ENCODE measurements at regions not wholly inside any gene's neighbourhood (a gene's known extent, or its start where the extent isn't known, plus 50 kb on each side); places are given as distances from the start of the nearest gene placed in this dataset.

- DNase-seq (no peak), ATAC-seq (ENCODE audit: insufficient read depth, low FRiP score) (no peak)
- WGBS, 2 donors = 79 to 90% methylated on average over 4 of the region's 4 CpGs
- Histone ChIP-seq H3K36me3 (ENCODE audit: control insufficient read depth in 4 of 4, insufficient read depth in 4 of 4, low read length in 4 of 4) (no peaks in the 10 kb centered on the region), H3K9ac (ENCODE audit: insufficient read depth in 1 of 2, low read length in 2 of 2) (no peak overlapping the region), H3K27ac (ENCODE audit: low read depth in 1 of 2, low read length in 1 of 2) (no peak overlapping the region), H3K9me3 (ENCODE audit: control insufficient read depth in 4 of 4, insufficient read depth in 3 of 4, low read length in 3 of 4) (no peaks in the 10 kb centered on the region), H3K27me3 (ENCODE audit: control insufficient read depth in 3 of 3, insufficient read depth in 3 of 3, low read length in 2 of 3) (no peaks in the 10 kb centered on the region), H3K4me3 (no peak overlapping the region), H3K4me1 (ENCODE audit: control insufficient read depth in 5 of 5, insufficient read depth in 5 of 5, low read length in 5 of 5) (peaks cover 0 to 50% (median 0%) of the 10 kb centered on the region in 5 donors)
- TF ChIP-seq CTCF (IDR thresholded peaks at IDR 0.05; ENCODE audit: control extremely low read depth, extremely low read depth) = no peak
Measured at GRCh38 chr4:79176351-79176750, 149.5 kb downstream of the NAA11 start.

DNA sequence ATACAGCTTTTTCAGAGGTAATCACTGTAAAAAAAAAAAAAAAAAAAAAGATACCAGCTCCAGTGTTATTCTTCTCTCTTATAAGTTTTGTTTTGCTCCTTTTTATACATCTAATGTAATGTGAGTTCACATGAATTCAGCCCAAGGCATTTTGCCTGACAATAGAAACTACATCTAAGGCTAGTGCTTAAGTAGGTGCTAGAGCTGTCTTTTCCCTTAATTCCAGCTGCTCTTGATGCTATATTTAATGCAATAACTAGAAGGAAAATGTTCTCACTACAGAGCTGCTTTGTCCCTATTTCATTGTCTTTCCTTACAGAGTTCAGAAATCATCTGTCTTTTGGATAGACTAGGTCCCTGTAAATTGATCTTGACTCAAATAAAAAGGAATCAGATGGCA lies 150.1 kb downstream of the NAA11 start:
- Histone ChIP-seq H3K36me3 (ENCODE audit: control insufficient read depth in 4 of 4, insufficient read depth in 4 of 4, low read length in 4 of 4) (no peaks in the 10 kb centered on the region), H3K27ac (ENCODE audit: low read depth in 1 of 2, low read length in 1 of 2) (no peak overlapping the region), H3K27me3 (ENCODE audit: control insufficient read depth in 3 of 3, insufficient read depth in 3 of 3, low read length in 2 of 3) (no peaks in the 10 kb centered on the region), H3K4me1 (ENCODE audit: control insufficient read depth in 5 of 5, insufficient read depth in 5 of 5, low read length in 5 of 5) (peaks cover 0 to 53% (median 0%) of the 10 kb centered on the region in 5 donors), H3K9ac (ENCODE audit: insufficient read depth in 1 of 2, low read length in 2 of 2) (no peak overlapping the region), H3K4me3 (no peak overlapping the region), H3K9me3 (ENCODE audit: control insufficient read depth in 4 of 4, insufficient read depth in 3 of 4, low read length in 3 of 4) (no peaks in the 10 kb centered on the region)
- DNase-seq (peak in 2 of 3 donors; percentile 65 to 81), ATAC-seq (ENCODE audit: insufficient read depth, low FRiP score) (no peak)
- no peak for TF ChIP-seq CTCF (IDR thresholded peaks at IDR 0.05; ENCODE audit: control extremely low read depth, extremely low read depth)

GRCh38 chr4:79174490-79175252 lies 151.2 kb downstream of the NAA11 start:
- H3K4me1 ChIP-seq (ENCODE audit: control insufficient read depth in 5 of 5, insufficient read depth in 5 of 5, low read length in 5 of 5) = peaks cover 0 to 50% (median 0%) of the 10 kb centered on the region in 5 donors
- no peaks in the 10 kb centered on the region for H3K27me3 ChIP-seq (ENCODE audit: control insufficient read depth in 3 of 3, insufficient read depth in 3 of 3, low read length in 2 of 3)
- H3K36me3 ChIP-seq (ENCODE audit: control insufficient read depth in 4 of 4, insufficient read depth in 4 of 4, low read length in 4 of 4) = no peaks in the 10 kb centered on the region
- TF ChIP-seq CTCF (IDR thresholded peaks at IDR 0.05; ENCODE audit: control extremely low read depth, extremely low read depth) = no peak
- ATAC-seq (ENCODE audit: insufficient read depth, low FRiP score) = no peak
- DNase-seq = no peak
- H3K9ac ChIP-seq (ENCODE audit: insufficient read depth in 1 of 2, low read length in 2 of 2) = no peak overlapping the region
- H3K4me3 ChIP-seq = no peak overlapping the region
- 73 to 84% methylated on average over 2 of the region's 2 CpGs for WGBS, 2 donors
- H3K27ac ChIP-seq (ENCODE audit: low read depth in 1 of 2, low read length in 1 of 2) = no peak overlapping the region
- H3K9me3 ChIP-seq (ENCODE audit: control insufficient read depth in 4 of 4, insufficient read depth in 3 of 4, low read length in 3 of 4) = no peaks in the 10 kb centered on the region

DNA sequence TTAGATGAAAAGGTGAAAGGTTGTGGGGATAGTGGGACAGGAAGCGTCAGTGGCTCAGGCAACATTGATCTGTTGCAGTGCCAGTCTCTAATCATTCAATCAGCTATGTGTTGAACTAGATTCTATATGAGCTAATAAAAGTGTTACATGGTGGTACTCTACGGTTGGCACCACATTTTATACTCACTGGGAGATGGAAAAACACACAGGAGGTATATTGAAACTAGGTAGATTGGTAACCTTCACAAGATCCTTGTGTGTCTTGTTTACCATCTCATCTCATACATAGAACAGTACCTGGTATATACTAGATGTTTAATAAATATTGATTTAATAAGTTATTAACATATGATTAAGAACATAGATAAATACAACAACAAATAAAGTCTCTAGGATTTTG lies 152.7 kb downstream of the NAA11 start:
- Histone ChIP-seq H3K27me3 (ENCODE audit: control insufficient read depth in 3 of 3, insufficient read depth in 3 of 3, low read length in 2 of 3) (no peaks in the 10 kb centered on the region), H3K27ac (ENCODE audit: low read depth in 1 of 2, low read length in 1 of 2) (no peak overlapping the region), H3K36me3 (ENCODE audit: control insufficient read depth in 4 of 4, insufficient read depth in 4 of 4, low read length in 4 of 4) (no peaks in the 10 kb centered on the region), H3K9me3 (ENCODE audit: control insufficient read depth in 4 of 4, insufficient read depth in 3 of 4, low read length in 3 of 4) (no peaks in the 10 kb centered on the region), H3K4me1 (ENCODE audit: control insufficient read depth in 5 of 5, insufficient read depth in 5 of 5, low read length in 5 of 5) (peaks cover 0 to 37% (median 0%) of the 10 kb centered on the region in 5 donors), H3K9ac (ENCODE audit: insufficient read depth in 1 of 2, low read length in 2 of 2) (no peak overlapping the region), H3K4me3 (no peak overlapping the region)
- WGBS, 2 donors = 85 to 91% methylated on average over 2 of the region's 2 CpGs
- DNase-seq = no peak
- no peak for TF ChIP-seq CTCF (IDR thresholded peaks at IDR 0.05; ENCODE audit: control extremely low read depth, extremely low read depth)
- no peak for ATAC-seq (ENCODE audit: insufficient read depth, low FRiP score)

All from lung (tissue), 11 donors.